Caco-2 (cell line): ENCODE measurements at regions not wholly inside any gene's neighbourhood (a gene's known extent, or its start where the extent isn't known, plus 50 kb on each side); places are given as distances from the start of the nearest gene placed in this dataset.

ENCODE experiments used
- BruUV-seq: library from RNA; stranded (reverse); fragments of 400-500 nt; replicated peaks from 2 replicates; lab custom pipeline; 2021; lab: Mats Ljungman, UMichigan
- CTCF ChIA-PET: fragments of 300-600 bp; sonication (Branson Sonifier 250); formaldehyde crosslinking; loops from one replicate; lab custom pipeline; 2022; ENCODE audit warnings: antibody characterized with exemption; lab: Charles Lee
- POLR2A ChIA-PET: fragments of 300-600 bp; sonication (Branson Sonifier 250); formaldehyde crosslinking; loops from one replicate; lab custom pipeline; 2022; ENCODE audit warnings: antibody characterized with exemption; lab: Charles Lee
- DNase-seq, 2 experiments: peaks; one replicate each; pipeline versions ENCODE4 v3.0.0 to v3.0.0-alpha.2; 2020 to 2022
- H3K27me3 ChIP-seq: replicated peaks from 2 replicates; pipeline ENCODE4 v1.6.0; 2011; ENCODE audit warnings: low read length; ENCODE audit not compliant: control insufficient read depth, insufficient read depth
- H3K36me3 ChIP-seq: 2 replicates; pipeline ENCODE4 v1.5.1; 2011; ENCODE audit warnings: low read length; ENCODE audit not compliant: control insufficient read depth, insufficient read depth
- H3K4me1 ChIP-seq: fragments of 250-450 bp; sonication (Bioruptor Pico); 2 replicates; pipeline ENCODE4 v1.5.1; 2020; ENCODE audit warnings: mild to moderate bottlenecking
- H3K4me3 ChIP-seq: 2 replicates; pipeline ENCODE4 v1.5.1; 2011; ENCODE audit warnings: low read depth, mild to moderate bottlenecking, control low read depth, low read length
- H3K9me3 ChIP-seq: fragments of 250-450 bp; sonication (Bioruptor Pico); 2 replicates; pipeline ENCODE4 v1.5.1; 2020; ENCODE audit warnings: mild to moderate bottlenecking, moderate library complexity
- H3K27ac Mint-ChIP-seq: one replicate; pipeline ENCODE4 v1.8.0; 2022; ENCODE audit warnings: mixed read lengths; ENCODE audit not compliant: unreplicated experiment
- H3K27me3 Mint-ChIP-seq: one replicate; pipeline ENCODE4 v1.8.0; 2022; ENCODE audit warnings: mixed read lengths; ENCODE audit not compliant: insufficient read depth, unreplicated experiment
- H3K36me3 Mint-ChIP-seq: one replicate; pipeline ENCODE4 v1.8.0; 2022; ENCODE audit warnings: mild to moderate bottlenecking, mixed read lengths; ENCODE audit not compliant: insufficient read depth, unreplicated experiment
- H3K4me1 Mint-ChIP-seq: one replicate; pipeline ENCODE4 v1.8.0; 2022; ENCODE audit warnings: low read depth, mixed read lengths; ENCODE audit not compliant: unreplicated experiment
- H3K4me3 Mint-ChIP-seq: one replicate; pipeline ENCODE4 v1.8.0; 2022; ENCODE audit warnings: mild to moderate bottlenecking, moderate library complexity, mixed read lengths; ENCODE audit not compliant: unreplicated experiment
- H3K9me3 Mint-ChIP-seq: one replicate; pipeline ENCODE4 v1.8.0; 2022; ENCODE audit warnings: mixed read lengths; ENCODE audit not compliant: unreplicated experiment
- CTCF ChIP-seq, 2 experiments: fragments of 200-600 bp in 1 of 2; IDR thresholded peaks; 1 replicate in 1 of 2; 2 replicates in 1 of 2; pipeline versions ENCODE4 v1.5.1 to v1.8.0; 2011 to 2022; ENCODE audit warnings: antibody characterized with exemption in 1 of 2, control low read depth in 1 of 2, inconsistent platforms in 1 of 2, low read depth in 1 of 2, low read length in 1 of 2, mild to moderate bottlenecking in 1 of 2, moderate library complexity in 1 of 2; ENCODE audit not compliant: insufficient read depth in 1 of 2, severe bottlenecking in 1 of 2, unreplicated experiment in 1 of 2
- intact Hi-C: fragments of 100-400 bp; cut with micrococcal nuclease; formaldehyde crosslinking; loops from one replicate; pipeline ENCODE4 v1.10.0; 2022; ENCODE audit not compliant: unreplicated experiment

GRCh38 chr4:187887906-187888305 is 107.7 kb upstream of the ZFP42 start:
- no peak for TF ChIP-seq CTCF (IDR thresholded peaks at IDR 0.05; ENCODE audit: insufficient read depth in 1 of 2, low read depth in 1 of 2, low read length in 1 of 2, severe bottlenecking in 1 of 2, unreplicated experiment in 1 of 2)
- Mint-ChIP-seq H3K9me3 (peaks cover 9% of the 10 kb centered on the region), H3K4me3 (no peak overlapping the region), H3K4me1 (no peaks in the 10 kb centered on the region), H3K27ac (no peak overlapping the region), H3K36me3 (no peaks in the 10 kb centered on the region), H3K27me3 (no peaks in the 10 kb centered on the region)
- CTCF ChIA-PET = no interaction called here
- Histone ChIP-seq H3K4me3 (no peak overlapping the region), H3K27me3 (no peaks in the 10 kb centered on the region), H3K4me1 (no peaks in the 10 kb centered on the region), H3K36me3 (no peaks in the 10 kb centered on the region), H3K9me3 (no peaks in the 10 kb centered on the region)
- no TSS peak for BruUV-seq
- intact Hi-C loops = no loop called here
- POLR2A ChIA-PET = no interaction called here
- DNase-seq = no peak

- H3K4me3 ChIP-seq = no peak overlapping the region
- no peaks in the 10 kb centered on the region for H3K36me3 Mint-ChIP-seq
- peaks cover 9% of the 10 kb centered on the region for H3K9me3 Mint-ChIP-seq
- H3K27me3 ChIP-seq = no peaks in the 10 kb centered on the region
- no peaks in the 10 kb centered on the region for H3K36me3 ChIP-seq
- intact Hi-C loops = no loop called here
- TF ChIP-seq CTCF (IDR thresholded peaks at IDR 0.05; ENCODE audit: insufficient read depth in 1 of 2, low read depth in 1 of 2, low read length in 1 of 2, severe bottlenecking in 1 of 2, unreplicated experiment in 1 of 2) = no peak
- H3K4me1 ChIP-seq = no peaks in the 10 kb centered on the region
- no peaks in the 10 kb centered on the region for H3K27me3 Mint-ChIP-seq
- no peak for DNase-seq
- no peaks in the 10 kb centered on the region for H3K9me3 ChIP-seq
- no TSS peak for BruUV-seq
- no peaks in the 10 kb centered on the region for H3K4me1 Mint-ChIP-seq
- H3K4me3 Mint-ChIP-seq = no peak overlapping the region
- CTCF ChIA-PET = no interaction called here
- no peak overlapping the region for H3K27ac Mint-ChIP-seq
- POLR2A ChIA-PET = no interaction called here
Measured at GRCh38 chr4:187889651-187890050, 105.9 kb upstream of the ZFP42 start.

GRCh38 chr4:187893418-187893817 is 102.2 kb upstream of the ZFP42 start:
- H3K4me3 Mint-ChIP-seq = no peak overlapping the region

More at GRCh38 chr4:187893418-187893817, 102.2 kb upstream of the ZFP42 start:
- Mint-ChIP-seq H3K27me3 (no peaks in the 10 kb centered on the region), H3K9me3 (peaks cover 9% of the 10 kb centered on the region), H3K4me1 (no peaks in the 10 kb centered on the region), H3K36me3 (no peaks in the 10 kb centered on the region), H3K27ac (no peak overlapping the region)
- CTCF ChIA-PET = no interaction called here
- no peaks in the 10 kb centered on the region for H3K4me1 ChIP-seq
- no peak overlapping the region for H3K4me3 ChIP-seq
- POLR2A ChIA-PET = no interaction called here
- DNase-seq = no peak
- no peaks in the 10 kb centered on the region for H3K9me3 ChIP-seq
- no peak for TF ChIP-seq CTCF (IDR thresholded peaks at IDR 0.05; ENCODE audit: insufficient read depth in 1 of 2, low read depth in 1 of 2, low read length in 1 of 2, severe bottlenecking in 1 of 2, unreplicated experiment in 1 of 2)
- intact Hi-C loops = no loop called here
- no peaks in the 10 kb centered on the region for H3K27me3 ChIP-seq
- no TSS peak for BruUV-seq
- H3K36me3 ChIP-seq = no peaks in the 10 kb centered on the region
